ENCODE measurements at regions not wholly inside any gene's neighbourhood (a gene's known extent, or its start where the extent isn't known, plus 50 kb on each side); places are given as distances from the start of the nearest gene placed in this dataset.

DNA sequence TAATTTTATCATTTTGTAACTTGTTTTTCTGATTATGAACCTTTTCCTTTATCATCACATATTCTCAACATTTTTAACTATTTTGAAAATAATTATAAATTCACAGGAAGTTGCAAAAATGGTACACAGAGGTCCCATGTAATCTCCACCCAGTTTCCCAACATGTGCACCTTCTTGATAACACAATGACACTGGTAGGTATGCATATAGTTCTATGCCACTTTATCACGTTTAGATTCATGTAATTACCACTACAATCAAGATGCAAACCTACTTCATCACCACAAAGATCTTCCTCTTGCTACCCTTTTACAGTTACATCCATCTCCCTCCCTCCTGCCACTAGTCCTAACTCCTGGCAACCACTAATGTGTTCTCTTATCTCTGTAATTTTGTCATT is 413.9 kb downstream of the SHQ1 start:
- no peak overlapping the region for H3K4me3 ChIP-seq (ENCODE audit: control insufficient read depth, low read depth, low read length)
- TF ChIP-seq, protein P1, sequence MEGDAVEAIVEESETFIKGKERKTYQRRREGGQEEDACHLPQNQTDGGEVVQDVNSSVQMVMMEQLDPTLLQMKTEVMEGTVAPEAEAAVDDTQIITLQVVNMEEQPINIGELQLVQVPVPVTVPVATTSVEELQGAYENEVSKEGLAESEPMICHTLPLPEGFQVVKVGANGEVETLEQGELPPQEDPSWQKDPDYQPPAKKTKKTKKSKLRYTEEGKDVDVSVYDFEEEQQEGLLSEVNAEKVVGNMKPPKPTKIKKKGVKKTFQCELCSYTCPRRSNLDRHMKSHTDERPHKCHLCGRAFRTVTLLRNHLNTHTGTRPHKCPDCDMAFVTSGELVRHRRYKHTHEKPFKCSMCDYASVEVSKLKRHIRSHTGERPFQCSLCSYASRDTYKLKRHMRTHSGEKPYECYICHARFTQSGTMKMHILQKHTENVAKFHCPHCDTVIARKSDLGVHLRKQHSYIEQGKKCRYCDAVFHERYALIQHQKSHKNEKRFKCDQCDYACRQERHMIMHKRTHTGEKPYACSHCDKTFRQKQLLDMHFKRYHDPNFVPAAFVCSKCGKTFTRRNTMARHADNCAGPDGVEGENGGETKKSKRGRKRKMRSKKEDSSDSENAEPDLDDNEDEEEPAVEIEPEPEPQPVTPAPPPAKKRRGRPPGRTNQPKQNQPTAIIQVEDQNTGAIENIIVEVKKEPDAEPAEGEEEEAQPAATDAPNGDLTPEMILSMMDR (IDR thresholded peaks at IDR 0.05; ENCODE audit: control insufficient read depth, insufficient read depth, low read depth, low read length, missing control alignments): no peak
- DNase-seq (ENCODE audit: low read depth): no peak

DNA sequence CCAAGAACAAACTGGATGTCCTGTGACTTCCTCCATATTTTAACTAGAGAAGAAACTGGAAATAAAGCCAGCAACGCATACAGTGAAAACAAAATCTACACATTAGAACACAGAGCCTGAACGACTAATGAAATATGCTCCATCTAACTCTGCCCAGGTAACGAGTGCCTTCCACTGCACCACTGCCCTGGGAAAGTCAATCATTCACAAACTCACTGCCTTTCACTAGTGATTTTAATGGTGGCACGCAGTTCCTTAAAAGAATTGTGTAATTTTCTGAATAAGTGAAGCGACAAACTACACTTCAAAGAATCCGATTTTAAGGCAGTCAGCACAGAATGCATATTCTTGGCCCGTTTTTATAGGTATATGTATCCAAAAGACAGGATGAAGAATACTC is 416.0 kb downstream of the SHQ1 start:
- TF ChIP-seq, protein P1 (IDR thresholded peaks at IDR 0.05; ENCODE audit: control insufficient read depth, insufficient read depth, low read depth, low read length, missing control alignments): no peak
- H3K4me3 ChIP-seq (ENCODE audit: control insufficient read depth, low read depth, low read length): no peak overlapping the region
- no peak for DNase-seq (ENCODE audit: low read depth)

DNA sequence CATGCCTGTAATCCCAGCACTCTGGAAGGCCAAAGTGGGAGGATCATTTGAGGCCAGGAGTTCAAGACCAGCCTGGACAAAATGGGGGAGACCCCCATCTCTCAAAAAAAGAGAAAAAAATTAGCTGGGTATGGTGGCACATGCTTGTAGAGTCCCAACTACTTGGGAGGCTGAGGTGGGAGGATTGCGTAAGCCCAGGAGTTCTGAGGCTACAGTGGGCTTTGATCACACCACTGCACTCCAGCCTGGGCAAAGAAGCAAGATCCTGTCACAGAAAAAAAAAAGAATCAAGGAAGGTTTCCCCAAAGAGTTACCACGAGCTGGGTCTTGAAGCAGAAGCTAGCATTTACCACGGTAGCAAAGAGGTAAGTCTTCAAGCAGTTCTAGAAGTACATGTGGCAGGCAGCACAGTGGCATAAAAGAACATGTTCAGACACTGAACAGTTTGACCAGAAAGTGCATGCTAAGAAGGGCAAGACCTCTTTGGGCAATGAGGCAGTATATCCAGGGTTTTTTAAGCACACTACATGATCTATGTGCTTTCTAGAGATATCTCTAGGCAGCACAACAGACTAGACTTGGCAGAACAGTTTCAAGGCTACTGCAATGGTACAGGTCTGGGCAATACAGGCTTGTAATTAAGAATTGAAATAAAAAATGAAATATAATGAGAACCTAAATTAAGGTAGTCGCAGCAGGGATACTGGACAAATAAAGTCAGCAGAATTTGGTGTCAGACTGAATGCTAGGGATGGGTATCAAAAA is 418.5 kb downstream of the SHQ1 start:
- DNase-seq (ENCODE audit: low read depth): no peak
- TF ChIP-seq, protein P1 (IDR thresholded peaks at IDR 0.05; ENCODE audit: control insufficient read depth, insufficient read depth, low read depth, low read length, missing control alignments): no peak
- H3K4me3 ChIP-seq (ENCODE audit: control insufficient read depth, low read depth, low read length): no peak overlapping the region

DNA sequence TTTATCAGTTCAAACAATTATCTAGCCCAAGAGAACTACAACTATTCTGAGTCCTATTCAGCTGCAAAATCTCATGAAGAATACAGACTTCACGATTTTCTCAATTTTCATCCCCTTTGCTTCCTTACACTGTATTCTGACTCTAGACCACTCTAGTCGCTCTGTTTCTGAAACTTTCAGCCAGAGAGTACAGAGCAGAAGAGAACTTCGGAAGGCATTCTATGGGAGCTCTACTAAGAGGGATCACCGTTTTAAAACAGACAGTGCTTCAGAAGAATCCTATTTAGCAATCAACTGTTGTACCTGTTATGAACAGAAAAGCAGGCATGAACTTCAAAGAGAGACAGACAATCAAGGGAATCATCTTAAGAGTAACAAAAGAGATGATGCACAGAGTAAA is 419.4 kb downstream of the SHQ1 start:
- no peak for DNase-seq (ENCODE audit: low read depth)
- TF ChIP-seq, protein P1 (IDR thresholded peaks at IDR 0.05; ENCODE audit: control insufficient read depth, insufficient read depth, low read depth, low read length, missing control alignments): no peak
- no peak overlapping the region for H3K4me3 ChIP-seq (ENCODE audit: control insufficient read depth, low read depth, low read length)

DNA sequence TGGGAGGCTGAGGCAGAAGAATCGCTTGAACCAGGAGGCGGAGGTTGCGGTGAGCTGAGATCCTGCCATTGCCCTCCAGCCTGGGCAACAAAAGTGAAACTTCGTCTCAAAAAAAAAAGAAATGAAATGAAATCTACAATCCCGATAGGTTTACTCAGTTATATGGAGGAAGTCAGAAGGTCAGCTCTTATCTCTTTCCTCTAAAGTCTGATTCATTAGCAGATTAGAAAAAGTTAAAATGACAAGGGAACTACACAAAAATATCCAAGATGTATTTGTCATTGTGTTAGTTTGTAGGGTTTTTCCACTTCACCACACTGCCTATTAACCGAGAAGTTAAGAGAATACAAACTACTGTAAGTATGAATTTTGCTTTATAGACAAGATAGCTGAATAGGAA is 420.6 kb downstream of the SHQ1 start:
- H3K4me3 ChIP-seq (ENCODE audit: control insufficient read depth, low read depth, low read length): no peak overlapping the region
- TF ChIP-seq, protein P1 (IDR thresholded peaks at IDR 0.05; ENCODE audit: control insufficient read depth, insufficient read depth, low read depth, low read length, missing control alignments): no peak
- DNase-seq (ENCODE audit: low read depth): no peak

DNA sequence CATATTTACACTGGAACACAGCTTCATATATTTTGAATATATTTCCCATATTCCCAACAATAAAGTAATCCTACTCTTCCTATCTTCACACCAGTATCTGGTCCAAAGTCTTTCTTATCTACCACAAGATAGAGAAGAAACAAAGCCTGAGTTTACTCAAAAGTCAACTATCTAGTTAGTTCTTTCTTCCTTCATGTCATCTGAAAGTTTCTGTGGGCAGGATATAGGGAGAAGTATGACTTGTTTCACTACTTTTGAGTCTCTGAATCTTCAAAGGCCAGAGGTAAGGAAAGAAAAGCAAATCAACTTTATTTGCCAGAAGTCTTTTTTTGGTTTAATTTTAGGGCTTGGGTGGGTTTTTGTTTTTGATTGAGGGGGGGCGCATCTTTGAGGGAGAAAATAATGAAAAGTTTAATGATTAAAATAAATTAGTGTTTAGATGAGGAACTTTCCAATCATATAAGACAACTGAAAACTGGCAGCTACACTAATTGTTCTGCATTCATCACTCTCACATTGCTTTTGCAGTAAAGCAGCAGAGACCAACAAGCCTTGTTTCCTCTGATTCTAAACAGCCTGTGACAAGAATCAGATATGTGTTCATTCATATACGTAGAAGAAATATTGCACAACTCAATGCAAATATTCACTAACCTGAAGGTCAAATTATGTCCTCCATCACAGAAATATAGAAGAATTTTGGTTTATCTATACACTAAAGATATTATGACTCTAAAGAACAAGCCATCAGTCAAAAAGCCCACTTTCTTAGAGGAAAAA is 421.4 kb downstream of the SHQ1 start:
- TF ChIP-seq, protein P1 (IDR thresholded peaks at IDR 0.05; ENCODE audit: control insufficient read depth, insufficient read depth, low read depth, low read length, missing control alignments): no peak
- no peak overlapping the region for H3K4me3 ChIP-seq (ENCODE audit: control insufficient read depth, low read depth, low read length)
- no peak for DNase-seq (ENCODE audit: low read depth)

Measured in AG09309 (cell line).